Mesenchymal stem cell (in vitro differentiated cells and primary cell): ENCODE measurements at regions not wholly inside any gene's neighbourhood (a gene's known extent, or its start where the extent isn't known, plus 50 kb on each side); places are given as distances from the start of the nearest gene placed in this dataset.
"Not testable (repeated sequence)": the region's sequence is repeated elsewhere in the genome, so short reads cannot be mapped to it uniquely, and the experiment has no call there.

Source experiments
- DNase-seq: peaks from one replicate; pipeline ENCODE4 v3.0.0-alpha.2; 2013
- H2AFZ ChIP-seq: one replicate; pipeline ENCODE4 v1.6.1; 2013; ENCODE audit warnings: low read depth, mild to moderate bottlenecking, control low read depth, inconsistent platforms, low read length, moderate library complexity
- H2AK5ac ChIP-seq: 2 replicates; pipeline ENCODE4 v1.6.1; 2013; ENCODE audit warnings: low read length, moderate library complexity, mild to moderate bottlenecking, inconsistent platforms; ENCODE audit not compliant: severe bottlenecking
- H2BK120ac ChIP-seq: one replicate; pipeline ENCODE4 v1.6.1; 2013; ENCODE audit warnings: low read depth, mild to moderate bottlenecking, inconsistent platforms, low read length, moderate library complexity
- H2BK12ac ChIP-seq, 2 experiments: one replicate each; pipeline ENCODE4 v1.6.1; 2013; ENCODE audit warnings: inconsistent platforms in 2 of 2, low read length in 2 of 2, mild to moderate bottlenecking in 2 of 2, moderate library complexity in 2 of 2, control low read depth in 1 of 2
- H2BK15ac ChIP-seq: one replicate; pipeline ENCODE4 v1.6.1; 2013; ENCODE audit warnings: mild to moderate bottlenecking, low read depth, inconsistent platforms; ENCODE audit not compliant: poor library complexity, severe bottlenecking
- H2BK5ac ChIP-seq: 2 replicates; pipeline ENCODE4 v1.6.1; 2013; ENCODE audit warnings: low read depth, mild to moderate bottlenecking, low read length, control low read depth, inconsistent platforms; ENCODE audit not compliant: poor library complexity, severe bottlenecking
- H3K14ac ChIP-seq, 2 experiments: one replicate each; pipeline ENCODE4 v1.6.1; 2013; ENCODE audit warnings: inconsistent platforms in 2 of 2, low read length in 2 of 2, control low read depth in 1 of 2, mild to moderate bottlenecking in 1 of 2, moderate library complexity in 1 of 2
- H3K18ac ChIP-seq, 2 experiments: one replicate each; pipeline ENCODE4 v1.6.1; 2013; ENCODE audit warnings: inconsistent platforms in 2 of 2, low read length in 2 of 2, control low read depth in 1 of 2, low read depth in 1 of 2, mild to moderate bottlenecking in 1 of 2
- H3K23ac ChIP-seq, 2 experiments: one replicate each; pipeline ENCODE4 v1.6.1; 2013; ENCODE audit warnings: inconsistent platforms in 2 of 2, low read length in 2 of 2, mild to moderate bottlenecking in 2 of 2, moderate library complexity in 2 of 2, control low read depth in 1 of 2
- H3K27ac ChIP-seq: 2 replicates; pipeline ENCODE4 v1.5.1; 2013; ENCODE audit warnings: mild to moderate bottlenecking, moderate library complexity, low read length, control low read depth, inconsistent platforms; ENCODE audit not compliant: poor library complexity, severe bottlenecking
- H3K27me3 ChIP-seq, 2 experiments: 2 replicates each; pipeline versions ENCODE4 v1.6.1 to v1.7.0; 2013; ENCODE audit warnings: low read length in 2 of 2, mild to moderate bottlenecking in 2 of 2, moderate library complexity in 2 of 2, control low read depth in 1 of 2, inconsistent platforms in 1 of 2; ENCODE audit not compliant: control insufficient read depth in 1 of 2, insufficient read depth in 1 of 2
- H3K36me3 ChIP-seq, 2 experiments: 2 replicates each; pipeline versions ENCODE4 v1.6.1 to v1.7.0; 2013; ENCODE audit warnings: low read length in 2 of 2, control low read depth in 1 of 2, inconsistent platforms in 1 of 2, low read depth in 1 of 2, mild to moderate bottlenecking in 1 of 2; ENCODE audit not compliant: insufficient read depth in 2 of 2, control insufficient read depth in 1 of 2
- H3K4ac ChIP-seq, 2 experiments: one replicate each; pipeline ENCODE4 v1.6.1; 2013; ENCODE audit warnings: inconsistent platforms in 2 of 2, low read length in 2 of 2, mild to moderate bottlenecking in 2 of 2, moderate library complexity in 2 of 2, control low read depth in 1 of 2, low read depth in 1 of 2
- H3K4me1 ChIP-seq: 2 replicates; pipeline ENCODE4 v1.6.1; 2013; ENCODE audit warnings: low read depth, low read length, control low read depth; ENCODE audit not compliant: control insufficient read depth, insufficient read depth
- H3K4me2 ChIP-seq: 2 replicates; pipeline ENCODE4 v1.6.1; 2013; ENCODE audit warnings: low read length, mild to moderate bottlenecking, inconsistent platforms; ENCODE audit not compliant: poor library complexity, severe bottlenecking
- H3K4me3 ChIP-seq, 2 experiments: 2 replicates each; pipeline versions ENCODE4 v1.5.1 to v1.7.0; 2013; ENCODE audit warnings: low read length in 2 of 2, mild to moderate bottlenecking in 2 of 2, control low read depth in 1 of 2, low read depth in 1 of 2; ENCODE audit not compliant: insufficient read depth in 1 of 2
- H3K79me1 ChIP-seq: replicated peaks from 2 replicates; pipeline ENCODE4 v1.6.1; 2013; ENCODE audit warnings: mild to moderate bottlenecking, control low read depth, low read length, inconsistent platforms; ENCODE audit not compliant: poor library complexity, severe bottlenecking
- H3K9ac ChIP-seq: 2 replicates; pipeline ENCODE4 v1.7.0; 2013; ENCODE audit warnings: mild to moderate bottlenecking, low read length, moderate library complexity
- H3K9me3 ChIP-seq: 2 replicates; pipeline ENCODE4 v1.7.0; 2013; ENCODE audit warnings: mild to moderate bottlenecking, low read length; ENCODE audit not compliant: control insufficient read depth
- H4K8ac ChIP-seq: one replicate; pipeline ENCODE4 v1.6.1; 2013; ENCODE audit warnings: inconsistent platforms, mild to moderate bottlenecking, low read length, moderate library complexity
- H4K91ac ChIP-seq: one replicate; pipeline ENCODE4 v1.6.1; 2013; ENCODE audit warnings: mild to moderate bottlenecking, low read length, inconsistent platforms
- WGBS: methylation state at CpG from one replicate; pipeline ENCODE4 v1.1.7; 2013; ENCODE audit warnings: mixed read lengths; 5-methylcytosine and 5-hydroxymethylcytosine counted together

GRCh38 chr7:4383584-4383983 is 298.5 kb upstream of the FOXK1 start:
- WGBS: 81% methylated on average over 12 of the region's 12 CpGs
- Histone ChIP-seq H3K9ac (no peak overlapping the region), H3K4me1 (no peaks in the 10 kb centered on the region), H3K27me3 (no peaks in the 10 kb centered on the region), H3K4me3 (no peak overlapping the region), H2BK120ac (no peak overlapping the region), H3K27ac (no peak overlapping the region), H3K4me2 (no peak overlapping the region), H3K23ac (no peak overlapping the region), H2BK12ac (no peak overlapping the region), H3K9me3 (peaks cover 24% of the 10 kb centered on the region), H3K4ac (no peak overlapping the region), H3K18ac (no peak overlapping the region), H3K36me3 (no peaks in the 10 kb centered on the region), H2AFZ (no peak overlapping the region), H2BK15ac (no peak overlapping the region), H2BK5ac (no peak overlapping the region), H3K14ac (no peak overlapping the region), H3K79me1 (no peaks in the 10 kb centered on the region), H4K91ac (no peak overlapping the region), H4K8ac (no peak overlapping the region), H2AK5ac (no peak overlapping the region)
- DNase-seq: no peak

- Histone ChIP-seq H3K4me1 (no peaks in the 10 kb centered on the region), H3K9ac (no peak overlapping the region), H3K14ac (no peak overlapping the region), H2AK5ac (no peak overlapping the region), H2BK5ac (no peak overlapping the region), H2AFZ (no peak overlapping the region), H3K9me3 (peaks cover 3% of the 10 kb centered on the region), H3K27ac (no peak overlapping the region), H3K4me2 (no peak overlapping the region), H3K27me3 (no peaks in the 10 kb centered on the region), H3K23ac (no peak overlapping the region), H2BK15ac (no peak overlapping the region), H3K4me3 (no peak overlapping the region), H3K79me1 (no peaks in the 10 kb centered on the region), H2BK120ac (no peak overlapping the region), H2BK12ac (no peak overlapping the region), H3K36me3 (no peaks in the 10 kb centered on the region), H4K8ac (no peak overlapping the region), H4K91ac (no peak overlapping the region), H3K4ac (no peak overlapping the region), H3K18ac (no peak overlapping the region)
- 62% methylated on average over 4 of the region's 6 CpGs for WGBS
- no peak for DNase-seq
Observed at GRCh38 chr7:4386190-4386589, 295.9 kb upstream of the FOXK1 start.

- peaks cover 13% of the 10 kb centered on the region for H3K9me3 ChIP-seq
- not testable (repeated sequence) for H2BK120ac ChIP-seq, H3K4me3 ChIP-seq, H2BK5ac ChIP-seq, H3K14ac ChIP-seq, H3K4me1 ChIP-seq, H4K8ac ChIP-seq, H3K23ac ChIP-seq, H2BK12ac ChIP-seq, H3K79me1 ChIP-seq, H2AFZ ChIP-seq, H2BK15ac ChIP-seq, H3K18ac ChIP-seq, H3K9ac ChIP-seq, H3K27ac ChIP-seq, H3K36me3 ChIP-seq, H3K4me2 ChIP-seq, H2AK5ac ChIP-seq, H4K91ac ChIP-seq, H3K4ac ChIP-seq, DNase-seq, H3K27me3 ChIP-seq
Observed at GRCh38 chr7:4391103-4391502, 291.0 kb upstream of the FOXK1 start.

- no peak overlapping the region for H4K8ac ChIP-seq
- no peak overlapping the region for H3K14ac ChIP-seq
- no peak overlapping the region for H2BK12ac ChIP-seq
- no peak overlapping the region for H3K4me3 ChIP-seq
- no peak overlapping the region for H3K18ac ChIP-seq
- WGBS: 77% methylated on average over 4 of the region's 5 CpGs
- H3K36me3 ChIP-seq: no peaks in the 10 kb centered on the region
- H3K27me3 ChIP-seq: no peaks in the 10 kb centered on the region
- no peak overlapping the region for H2BK120ac ChIP-seq
- DNase-seq: no peak
- H2AFZ ChIP-seq: no peak overlapping the region
- H3K79me1 ChIP-seq: no peaks in the 10 kb centered on the region
- no peak overlapping the region for H3K4me2 ChIP-seq
- no peak overlapping the region for H3K9ac ChIP-seq
- no peak overlapping the region for H2BK5ac ChIP-seq
- no peak overlapping the region for H3K27ac ChIP-seq
- no peak overlapping the region for H2AK5ac ChIP-seq
- no peak overlapping the region for H3K23ac ChIP-seq
- no peaks in the 10 kb centered on the region for H3K4me1 ChIP-seq
- H2BK15ac ChIP-seq: no peak overlapping the region
- H4K91ac ChIP-seq: no peak overlapping the region
- no peak overlapping the region for H3K4ac ChIP-seq
- H3K9me3 ChIP-seq: peaks cover 17% of the 10 kb centered on the region
Observed at GRCh38 chr7:4394736-4395135, 287.4 kb upstream of the FOXK1 start.
